ENCODE measurements at regions not wholly inside any gene's neighbourhood (a gene's known extent, or its start where the extent isn't known, plus 50 kb on each side); places are given as distances from the start of the nearest gene placed in this dataset.

DNA sequence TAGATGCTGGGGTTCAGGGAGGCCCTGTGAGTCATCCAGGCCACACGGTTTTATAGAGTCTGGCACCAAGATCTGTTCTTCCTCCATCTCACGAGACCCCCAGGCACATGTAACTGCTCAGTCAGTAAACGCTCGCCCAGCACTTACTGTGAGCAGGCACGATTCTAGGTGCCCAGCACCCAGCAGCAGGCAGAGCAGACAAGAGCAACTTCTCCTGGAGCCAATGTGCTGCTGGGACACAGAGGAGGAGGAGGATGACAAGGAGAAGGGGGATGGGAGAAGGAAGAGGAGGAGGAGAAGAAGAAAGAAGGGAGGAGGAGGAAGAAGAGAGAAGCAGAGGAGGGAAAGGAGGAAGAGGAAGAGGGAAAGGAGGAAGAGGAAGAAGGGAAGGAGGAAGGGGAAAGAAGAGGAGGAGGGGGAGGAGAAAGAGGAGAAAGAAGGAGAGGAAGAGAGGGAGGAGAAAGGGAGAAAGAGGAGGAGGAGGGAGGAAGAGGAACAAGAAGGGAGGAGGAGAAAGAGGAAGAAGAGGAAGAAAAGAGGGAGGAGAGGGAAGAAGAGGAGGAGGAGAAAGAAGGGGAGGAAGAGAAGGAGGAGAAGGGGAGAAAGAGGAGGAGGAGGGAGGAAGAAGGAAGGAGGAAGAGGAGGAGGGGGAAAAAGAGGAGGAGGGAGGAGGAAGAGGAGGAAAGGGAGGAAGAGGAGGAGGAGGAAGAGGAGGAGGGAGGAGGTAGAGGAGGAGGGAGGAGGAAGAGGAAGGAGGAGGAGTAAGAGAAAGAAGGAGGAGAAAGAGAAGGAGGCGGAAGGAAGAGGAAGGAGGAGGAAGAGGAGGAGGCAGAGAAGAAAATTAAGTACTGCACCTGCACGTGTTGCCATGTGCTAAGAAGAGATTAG is 77.6 kb upstream of the RTL6 start:
- Mint-ChIP-seq H3K27me3 (ENCODE audit: insufficient read depth, low read depth) (peaks cover 5% of the 10 kb centered on the region), H3K9me3 (no peaks in the 10 kb centered on the region), H3K4me1 (peaks cover 14% of the 10 kb centered on the region), H3K27ac (peak overlapping the region; percentile 46), H3K4me3 (no peak overlapping the region), H3K36me3 (no peaks in the 10 kb centered on the region)
- H3F3A ChIP-seq (ENCODE audit: low read depth), result no peaks in the 10 kb centered on the region
- no peak overlapping the region for H3K4me2 ChIP-seq
- no peaks in the 10 kb centered on the region for H3K9me3 ChIP-seq (ENCODE audit: low read depth)
- no peaks in the 10 kb centered on the region for H3K27me3 ChIP-seq
- H3K4me3 ChIP-seq, result no peak overlapping the region
- H3K79me2 ChIP-seq (ENCODE audit: low read depth), result no peaks in the 10 kb centered on the region
- no peak overlapping the region for H3K27ac ChIP-seq
- H4K20me1 ChIP-seq (ENCODE audit: low read depth), result no peaks in the 10 kb centered on the region
- no peak overlapping the region for H3K9ac ChIP-seq
- DNase-seq (ENCODE audit: low spot score), result no peak
- no peaks in the 10 kb centered on the region for H3K36me3 ChIP-seq
- no peaks in the 10 kb centered on the region for H3K4me1 ChIP-seq
- H2AFZ ChIP-seq (replicated peaks), result no peak overlapping the region
- TF ChIP-seq EZH2phosphoT487 (IDR thresholded peaks at IDR 0.05) (no peak), EZH2 (IDR thresholded peaks at IDR 0.05) (no peak)
- TF ChIP-seq, protein P1, sequence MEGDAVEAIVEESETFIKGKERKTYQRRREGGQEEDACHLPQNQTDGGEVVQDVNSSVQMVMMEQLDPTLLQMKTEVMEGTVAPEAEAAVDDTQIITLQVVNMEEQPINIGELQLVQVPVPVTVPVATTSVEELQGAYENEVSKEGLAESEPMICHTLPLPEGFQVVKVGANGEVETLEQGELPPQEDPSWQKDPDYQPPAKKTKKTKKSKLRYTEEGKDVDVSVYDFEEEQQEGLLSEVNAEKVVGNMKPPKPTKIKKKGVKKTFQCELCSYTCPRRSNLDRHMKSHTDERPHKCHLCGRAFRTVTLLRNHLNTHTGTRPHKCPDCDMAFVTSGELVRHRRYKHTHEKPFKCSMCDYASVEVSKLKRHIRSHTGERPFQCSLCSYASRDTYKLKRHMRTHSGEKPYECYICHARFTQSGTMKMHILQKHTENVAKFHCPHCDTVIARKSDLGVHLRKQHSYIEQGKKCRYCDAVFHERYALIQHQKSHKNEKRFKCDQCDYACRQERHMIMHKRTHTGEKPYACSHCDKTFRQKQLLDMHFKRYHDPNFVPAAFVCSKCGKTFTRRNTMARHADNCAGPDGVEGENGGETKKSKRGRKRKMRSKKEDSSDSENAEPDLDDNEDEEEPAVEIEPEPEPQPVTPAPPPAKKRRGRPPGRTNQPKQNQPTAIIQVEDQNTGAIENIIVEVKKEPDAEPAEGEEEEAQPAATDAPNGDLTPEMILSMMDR (IDR thresholded peaks at IDR 0.05), result no peak

DNA sequence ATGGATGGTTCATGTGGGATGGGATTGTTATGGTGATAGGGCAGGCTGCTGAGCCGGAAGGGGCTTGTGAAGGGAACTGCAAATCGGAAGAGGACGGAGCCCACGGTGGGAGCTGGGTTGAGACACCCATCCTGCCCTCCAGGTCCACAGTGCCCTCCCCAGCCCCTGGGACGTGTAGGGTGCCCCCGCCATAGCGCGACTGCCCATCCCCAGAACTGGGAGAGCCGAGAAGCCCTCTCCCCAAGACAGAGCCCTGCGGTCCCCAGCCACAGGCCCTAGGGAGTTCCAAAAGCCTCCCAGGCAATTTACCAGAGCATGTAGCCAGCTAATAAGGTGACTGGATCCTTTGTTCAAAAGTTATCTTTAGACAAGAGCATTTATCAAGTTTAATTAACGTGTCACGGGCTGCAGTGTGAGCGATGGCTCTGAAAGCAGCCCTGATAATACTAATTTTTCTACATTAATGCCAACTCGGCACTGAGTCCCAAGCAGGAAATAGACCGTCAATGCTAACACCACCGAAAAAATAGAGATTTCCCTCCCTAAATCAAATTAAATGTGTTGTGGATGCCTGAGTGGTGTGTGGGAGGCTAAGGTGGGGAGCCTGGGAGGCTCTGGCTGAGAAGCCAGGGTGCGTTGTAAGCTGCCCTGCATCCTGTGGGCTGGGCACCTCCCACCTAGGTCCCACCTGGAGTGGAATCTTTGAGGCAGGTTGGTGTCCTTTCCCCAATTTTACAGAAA is 76.8 kb upstream of the RTL6 start:
- H3K27me3 Mint-ChIP-seq (ENCODE audit: insufficient read depth, low read depth), result peaks cover 6% of the 10 kb centered on the region

DNA sequence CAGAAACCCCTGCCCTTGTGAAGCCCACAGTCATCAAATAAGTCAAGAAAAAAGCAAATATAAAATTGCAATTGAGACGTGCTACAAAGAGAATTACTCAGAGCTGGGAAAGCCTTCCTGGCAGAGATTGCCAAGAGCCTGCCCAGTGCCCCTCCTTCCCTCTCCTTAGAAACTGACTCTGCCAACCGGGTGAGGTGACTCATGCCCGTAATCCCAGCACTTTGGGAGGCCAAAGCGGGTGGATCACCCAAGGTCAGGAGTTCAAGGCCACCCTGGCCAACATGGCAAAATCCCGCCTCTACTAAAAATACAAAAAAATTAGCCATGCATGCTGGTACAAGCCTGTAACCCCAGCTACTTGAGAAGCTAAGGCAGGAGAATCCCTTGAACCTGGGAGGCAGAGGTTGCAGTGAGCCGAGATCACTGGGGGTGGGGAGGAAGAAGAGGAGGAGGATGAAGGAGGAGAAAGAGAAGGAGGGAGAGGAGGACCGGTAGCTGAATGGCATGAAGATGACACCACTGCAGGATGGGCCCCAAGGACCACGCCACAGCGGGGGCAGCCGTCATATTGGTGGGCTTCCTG is 76.1 kb upstream of the RTL6 start:
- Histone ChIP-seq H4K20me1 (ENCODE audit: low read depth) (no peaks in the 10 kb centered on the region), H3K4me1 (no peaks in the 10 kb centered on the region), H3K4me2 (no peak overlapping the region), H3K36me3 (no peaks in the 10 kb centered on the region), H3K79me2 (ENCODE audit: low read depth) (no peaks in the 10 kb centered on the region), H3K27me3 (no peaks in the 10 kb centered on the region), H3K27ac (no peak overlapping the region), H3F3A (ENCODE audit: low read depth) (no peaks in the 10 kb centered on the region), H3K9ac (no peak overlapping the region), H3K9me3 (ENCODE audit: low read depth) (no peaks in the 10 kb centered on the region), H3K4me3 (no peak overlapping the region), H2AFZ (replicated peaks) (no peak overlapping the region)
- no peak for DNase-seq (ENCODE audit: low spot score)
- Mint-ChIP-seq H3K27ac (no peak overlapping the region), H3K9me3 (peaks cover 8% of the 10 kb centered on the region), H3K4me3 (no peak overlapping the region), H3K36me3 (no peaks in the 10 kb centered on the region), H3K4me1 (peaks cover 14% of the 10 kb centered on the region), H3K27me3 (ENCODE audit: insufficient read depth, low read depth) (peaks cover 6% of the 10 kb centered on the region)
- TF ChIP-seq EZH2 (IDR thresholded peaks at IDR 0.05), result no peak
- TF ChIP-seq EZH2phosphoT487 (IDR thresholded peaks at IDR 0.05), result no peak
- TF ChIP-seq, protein P1 (IDR thresholded peaks at IDR 0.05), result no peak

More for the DNA sequence above, 76.8 kb upstream of the RTL6 start:
- Mint-ChIP-seq H3K4me1 (peaks cover 14% of the 10 kb centered on the region), H3K36me3 (no peaks in the 10 kb centered on the region), H3K9me3 (peaks cover 6% of the 10 kb centered on the region), H3K4me3 (no peak overlapping the region), H3K27ac (peak overlapping the region; percentile 46)
- Histone ChIP-seq H3F3A (ENCODE audit: low read depth) (no peaks in the 10 kb centered on the region), H2AFZ (replicated peaks) (no peak overlapping the region), H3K4me1 (no peaks in the 10 kb centered on the region), H3K79me2 (ENCODE audit: low read depth) (no peaks in the 10 kb centered on the region), H3K27ac (no peak overlapping the region), H4K20me1 (ENCODE audit: low read depth) (no peaks in the 10 kb centered on the region), H3K9me3 (ENCODE audit: low read depth) (no peaks in the 10 kb centered on the region), H3K4me2 (no peak overlapping the region), H3K9ac (no peak overlapping the region), H3K4me3 (no peak overlapping the region), H3K36me3 (no peaks in the 10 kb centered on the region), H3K27me3 (no peaks in the 10 kb centered on the region)
- TF ChIP-seq, protein P1 (IDR thresholded peaks at IDR 0.05), result no peak
- no peak for TF ChIP-seq EZH2 (IDR thresholded peaks at IDR 0.05)
- TF ChIP-seq EZH2phosphoT487 (IDR thresholded peaks at IDR 0.05), result no peak
- no peak for DNase-seq (ENCODE audit: low spot score)
